GM12872 (cell line): ENCODE measurements at regions not wholly inside any gene's neighbourhood (a gene's known extent, or its start where the extent isn't known, plus 50 kb on each side); places are given as distances from the start of the nearest gene placed in this dataset.

ENCODE experiments used
- TF ChIP-seq, protein P1 (sequence below): IDR thresholded peaks from 3 replicates; pipeline ENCODE4 v1.5.1; 2011; ENCODE audit warnings: low read depth, mild to moderate bottlenecking, low read length, moderate library complexity; ENCODE audit not compliant: insufficient read depth

GRCh38 chr1:11377954-11378353 is 101.0 kb upstream of the DISP3 start:
- TF ChIP-seq, protein P1, sequence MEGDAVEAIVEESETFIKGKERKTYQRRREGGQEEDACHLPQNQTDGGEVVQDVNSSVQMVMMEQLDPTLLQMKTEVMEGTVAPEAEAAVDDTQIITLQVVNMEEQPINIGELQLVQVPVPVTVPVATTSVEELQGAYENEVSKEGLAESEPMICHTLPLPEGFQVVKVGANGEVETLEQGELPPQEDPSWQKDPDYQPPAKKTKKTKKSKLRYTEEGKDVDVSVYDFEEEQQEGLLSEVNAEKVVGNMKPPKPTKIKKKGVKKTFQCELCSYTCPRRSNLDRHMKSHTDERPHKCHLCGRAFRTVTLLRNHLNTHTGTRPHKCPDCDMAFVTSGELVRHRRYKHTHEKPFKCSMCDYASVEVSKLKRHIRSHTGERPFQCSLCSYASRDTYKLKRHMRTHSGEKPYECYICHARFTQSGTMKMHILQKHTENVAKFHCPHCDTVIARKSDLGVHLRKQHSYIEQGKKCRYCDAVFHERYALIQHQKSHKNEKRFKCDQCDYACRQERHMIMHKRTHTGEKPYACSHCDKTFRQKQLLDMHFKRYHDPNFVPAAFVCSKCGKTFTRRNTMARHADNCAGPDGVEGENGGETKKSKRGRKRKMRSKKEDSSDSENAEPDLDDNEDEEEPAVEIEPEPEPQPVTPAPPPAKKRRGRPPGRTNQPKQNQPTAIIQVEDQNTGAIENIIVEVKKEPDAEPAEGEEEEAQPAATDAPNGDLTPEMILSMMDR = no peak

GRCh38 chr1:11379851-11380250 is 99.1 kb upstream of the DISP3 start:
- TF ChIP-seq, protein P1 = no peak

DNA sequence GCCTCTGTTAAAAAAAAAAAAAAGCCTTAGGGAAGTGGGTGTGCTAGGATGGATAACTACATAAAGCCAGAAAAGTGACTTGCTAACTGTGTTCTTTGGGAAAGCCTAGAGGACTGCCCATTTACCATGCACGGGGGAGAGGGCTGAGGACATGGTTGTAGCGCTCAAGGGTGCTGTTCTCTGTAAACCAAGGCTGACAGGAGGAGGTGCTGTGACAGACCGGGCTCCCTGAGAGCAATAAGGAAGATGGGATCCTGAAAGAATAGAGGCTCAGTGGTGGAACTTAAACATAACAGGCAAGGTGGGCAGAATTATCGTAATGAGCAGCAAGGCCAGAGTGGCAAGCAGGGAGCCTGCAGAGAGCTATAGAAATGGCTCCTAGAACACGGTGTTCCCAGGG is 98.5 kb upstream of the DISP3 start:
- TF ChIP-seq, protein P1 = no peak

GRCh38 chr1:11383553-11384169 is 95.3 kb upstream of the DISP3 start:
- TF ChIP-seq, protein P1 = no peak

- TF ChIP-seq, protein P1 = no peak
These were observed 94.8 kb upstream of the DISP3 start for GRCh38 chr1:11384170-11384554.

DNA sequence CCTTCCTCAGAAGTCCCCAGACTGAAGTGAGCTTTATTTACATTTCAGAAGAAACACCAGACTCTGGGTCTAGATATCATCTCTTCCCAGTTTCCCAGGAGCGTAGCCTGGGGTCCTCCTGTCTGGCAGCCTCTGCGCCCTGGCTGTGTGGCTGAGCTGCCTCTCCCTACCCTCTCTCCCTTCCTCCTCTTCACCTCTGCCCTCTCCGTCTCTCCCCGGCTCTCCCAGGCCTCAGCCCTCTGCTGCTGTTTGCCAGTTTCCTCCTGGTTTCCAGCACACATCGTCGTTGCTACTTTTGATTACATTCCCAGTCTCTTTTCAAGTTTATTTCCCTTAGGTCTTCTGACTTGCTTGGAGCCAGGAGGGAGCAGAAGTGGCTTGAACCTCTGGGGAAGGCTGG is 91.1 kb upstream of the DISP3 start:
- TF ChIP-seq, protein P1 = no peak

GRCh38 chr1:11388617-11389016 is 90.3 kb upstream of the DISP3 start:
- TF ChIP-seq, protein P1 = no peak
